PC-9 (cell line): ENCODE measurements at regions not wholly inside any gene's neighbourhood (a gene's known extent, or its start where the extent isn't known, plus 50 kb on each side); places are given as distances from the start of the nearest gene placed in this dataset.

Source experiments
- EZH2 ChIP-seq: fragments of 200-600 bp; sonication (generic); IDR thresholded peaks from 2 replicates; pipeline ENCODE4 v1.8.0; 2017; ENCODE audit warnings: antibody characterized with exemption, low read depth
- TF ChIP-seq, protein P1 (sequence below): fragments of 200-600 bp; sonication (generic); conservative IDR thresholded peaks from 2 replicates; pipeline ENCODE4 v1.6.1; 2017; ENCODE audit warnings: mixed run types, antibody characterized with exemption, mild to moderate bottlenecking, moderate library complexity

DNA sequence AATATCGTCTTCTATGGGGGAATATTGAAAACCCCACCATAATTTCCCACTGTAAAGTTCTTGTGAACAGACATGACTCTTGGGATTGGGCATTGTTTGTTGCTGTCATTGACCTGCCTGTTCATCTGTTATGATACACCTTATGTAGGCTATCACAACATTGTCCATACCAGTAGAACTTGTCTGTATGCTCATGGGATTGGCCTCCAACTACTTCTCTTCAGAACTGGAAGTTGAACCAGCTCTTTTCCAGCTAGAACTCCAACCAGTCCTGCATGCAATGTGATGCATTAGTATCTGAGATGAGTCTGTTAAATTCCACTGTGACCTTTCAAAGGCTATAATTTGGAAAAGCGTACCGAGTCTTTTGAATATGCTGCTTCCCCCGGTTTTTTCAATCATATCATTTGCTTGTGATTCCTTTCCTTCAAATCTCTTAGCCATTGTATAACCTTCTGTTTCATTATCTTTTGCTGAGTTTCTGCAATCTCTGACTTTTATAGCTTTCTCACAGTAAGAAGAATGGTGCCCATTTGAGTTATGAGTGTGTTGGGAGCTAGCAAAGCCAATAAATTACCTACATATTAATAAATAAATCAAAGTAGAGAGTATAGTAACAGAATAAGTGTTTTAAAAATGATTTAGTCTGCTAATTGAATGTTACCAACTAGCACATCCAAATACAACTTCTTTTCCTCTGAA lies 101.9 kb downstream of the PLK2 start:
- no peak for TF ChIP-seq EZH2
- TF ChIP-seq, protein P1, sequence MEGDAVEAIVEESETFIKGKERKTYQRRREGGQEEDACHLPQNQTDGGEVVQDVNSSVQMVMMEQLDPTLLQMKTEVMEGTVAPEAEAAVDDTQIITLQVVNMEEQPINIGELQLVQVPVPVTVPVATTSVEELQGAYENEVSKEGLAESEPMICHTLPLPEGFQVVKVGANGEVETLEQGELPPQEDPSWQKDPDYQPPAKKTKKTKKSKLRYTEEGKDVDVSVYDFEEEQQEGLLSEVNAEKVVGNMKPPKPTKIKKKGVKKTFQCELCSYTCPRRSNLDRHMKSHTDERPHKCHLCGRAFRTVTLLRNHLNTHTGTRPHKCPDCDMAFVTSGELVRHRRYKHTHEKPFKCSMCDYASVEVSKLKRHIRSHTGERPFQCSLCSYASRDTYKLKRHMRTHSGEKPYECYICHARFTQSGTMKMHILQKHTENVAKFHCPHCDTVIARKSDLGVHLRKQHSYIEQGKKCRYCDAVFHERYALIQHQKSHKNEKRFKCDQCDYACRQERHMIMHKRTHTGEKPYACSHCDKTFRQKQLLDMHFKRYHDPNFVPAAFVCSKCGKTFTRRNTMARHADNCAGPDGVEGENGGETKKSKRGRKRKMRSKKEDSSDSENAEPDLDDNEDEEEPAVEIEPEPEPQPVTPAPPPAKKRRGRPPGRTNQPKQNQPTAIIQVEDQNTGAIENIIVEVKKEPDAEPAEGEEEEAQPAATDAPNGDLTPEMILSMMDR, result no peak
